Activated T-helper 1 cell treated with anti-CD3 and anti-CD28 coated beads, Interleukin-2, amount 50 U/mL, for 16 hours (primary cell): ENCODE measurements at regions not wholly inside any gene's neighbourhood (a gene's known extent, or its start where the extent isn't known, plus 50 kb on each side); places are given as distances from the start of the nearest gene placed in this dataset.

ENCODE experiments used
- DNase-seq, 2 donors: peaks; one replicate each; pipeline ENCODE4 v3.0.0-alpha.2; 2020; ENCODE audit warnings: low read depth in 1 of 2, low spot score in 1 of 2

DNA sequence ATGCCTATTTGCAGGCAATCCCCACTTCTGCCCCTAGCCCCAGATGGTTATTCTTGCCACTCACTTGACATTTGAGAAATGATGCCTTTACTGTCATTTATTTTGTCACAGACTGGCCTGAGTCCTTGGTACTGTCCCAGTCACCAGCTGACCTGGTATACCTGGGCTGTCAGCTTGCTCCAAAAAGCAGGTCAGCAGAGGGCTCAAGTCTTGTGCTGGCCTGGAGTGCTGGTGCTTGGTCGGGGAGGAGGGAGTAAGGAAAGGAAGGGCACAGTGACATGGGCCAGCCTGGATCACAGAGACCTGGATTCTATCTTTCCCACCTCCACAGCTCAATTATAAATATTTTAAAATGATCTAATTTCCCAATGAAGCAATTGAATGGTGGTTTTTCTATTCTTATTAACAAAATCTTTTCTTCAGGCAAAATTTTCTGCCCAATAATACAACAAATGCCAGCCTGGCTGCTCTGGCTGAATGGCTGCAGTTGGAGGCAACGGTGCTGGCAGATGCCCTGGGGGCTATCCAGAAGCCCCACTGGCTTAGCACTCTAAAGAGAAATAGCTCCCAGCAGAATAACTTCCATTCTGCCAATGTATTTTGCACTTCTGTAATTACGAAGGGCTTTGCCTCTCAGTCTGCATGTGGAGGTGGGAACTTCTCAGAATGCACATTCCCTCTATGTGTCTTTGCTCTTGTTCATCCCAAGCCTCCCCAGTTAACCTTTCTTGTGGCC is 160.6 kb downstream of the GADD45G start:
- DNase-seq: no peak

DNA sequence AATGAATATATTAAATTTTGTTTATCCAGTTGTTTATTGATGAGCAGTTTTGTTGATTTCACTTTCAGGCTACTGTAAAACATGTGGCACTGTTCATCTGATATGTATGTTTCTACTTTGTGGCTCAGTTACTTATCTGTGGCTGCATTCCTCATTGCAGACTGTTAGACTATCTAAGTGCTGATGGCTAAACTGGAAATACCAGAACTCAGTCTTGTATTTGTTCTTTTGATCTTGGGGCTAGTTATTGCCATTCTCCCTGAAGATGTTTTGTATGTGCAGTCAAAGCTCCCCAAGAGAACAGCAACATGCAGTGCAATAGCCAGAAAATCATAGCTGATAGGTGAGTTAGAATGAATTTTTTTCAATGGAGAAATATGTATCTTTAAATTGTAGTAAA is 162.2 kb downstream of the GADD45G start:
- DNase-seq: no peak

DNA sequence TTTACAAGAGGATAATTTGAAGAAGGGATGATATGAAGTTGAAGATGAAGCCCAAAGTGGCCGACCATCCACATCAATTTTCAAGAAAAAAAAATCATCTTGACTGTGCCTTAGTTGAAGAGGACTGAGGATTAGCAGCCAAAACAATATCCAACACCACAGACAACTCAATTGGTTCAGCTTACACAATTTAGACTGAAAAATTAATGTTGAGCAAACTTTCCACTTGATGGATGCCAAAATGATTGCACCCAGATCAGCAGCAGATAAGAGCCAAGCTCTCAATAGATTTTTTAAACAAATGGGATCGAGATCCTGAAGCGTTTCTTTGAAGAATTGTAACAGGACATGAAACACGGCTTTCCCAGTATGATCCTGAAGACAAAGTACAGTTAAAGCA is 163.2 kb downstream of the GADD45G start:
- no peak for DNase-seq

DNA sequence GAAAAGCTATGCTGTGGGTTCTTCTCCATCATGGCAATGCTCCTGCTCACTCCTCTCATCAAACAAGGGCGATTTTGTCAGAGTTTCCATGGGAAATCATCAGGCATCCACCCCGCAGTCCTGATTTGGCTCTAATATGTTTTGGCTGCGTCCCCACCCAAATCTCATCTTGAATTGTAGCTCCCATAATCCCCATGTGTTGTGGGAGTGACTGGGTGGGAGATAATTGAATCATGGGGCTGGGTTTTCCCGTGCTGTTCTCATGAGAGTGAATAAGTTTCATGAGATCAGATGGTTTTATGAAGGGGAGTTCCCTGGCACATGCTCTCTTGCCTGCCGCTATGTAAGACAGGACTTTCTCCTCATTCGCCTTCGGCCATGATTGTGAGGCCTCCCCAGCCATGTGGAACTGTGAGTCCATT is 163.8 kb downstream of the GADD45G start:
- no peak for DNase-seq

DNA sequence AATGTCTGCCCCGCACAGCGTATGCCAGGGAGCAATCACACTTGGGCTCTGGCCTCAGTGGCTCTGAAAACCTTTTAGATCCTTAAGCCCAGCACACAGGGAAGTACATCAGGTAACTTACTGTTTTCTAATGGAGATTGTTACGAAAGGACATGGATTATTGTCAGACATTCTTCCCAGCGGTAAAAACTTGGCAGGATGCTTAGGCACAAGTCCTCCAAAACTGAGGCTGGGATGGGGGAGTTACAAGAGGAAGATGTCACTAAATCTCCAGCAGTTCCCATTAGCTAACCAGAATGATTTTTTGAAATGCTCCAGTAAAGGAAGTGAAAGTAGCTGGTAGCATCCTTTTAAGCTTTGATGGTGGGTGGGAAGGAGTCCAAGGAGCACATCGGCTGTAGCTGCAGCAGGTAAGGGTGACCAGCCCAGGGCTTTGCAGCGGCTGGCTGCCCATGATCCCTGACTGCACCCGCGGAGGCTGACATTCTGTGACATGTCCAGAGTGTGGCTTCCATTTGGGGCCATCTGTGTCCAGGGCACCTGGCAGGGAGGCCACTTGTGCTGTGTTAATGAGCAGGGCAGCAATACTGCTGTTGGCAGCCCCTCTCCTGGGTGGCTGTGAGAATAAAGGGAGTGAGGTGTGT is 165.8 kb downstream of the GADD45G start:
- DNase-seq: no peak

DNA sequence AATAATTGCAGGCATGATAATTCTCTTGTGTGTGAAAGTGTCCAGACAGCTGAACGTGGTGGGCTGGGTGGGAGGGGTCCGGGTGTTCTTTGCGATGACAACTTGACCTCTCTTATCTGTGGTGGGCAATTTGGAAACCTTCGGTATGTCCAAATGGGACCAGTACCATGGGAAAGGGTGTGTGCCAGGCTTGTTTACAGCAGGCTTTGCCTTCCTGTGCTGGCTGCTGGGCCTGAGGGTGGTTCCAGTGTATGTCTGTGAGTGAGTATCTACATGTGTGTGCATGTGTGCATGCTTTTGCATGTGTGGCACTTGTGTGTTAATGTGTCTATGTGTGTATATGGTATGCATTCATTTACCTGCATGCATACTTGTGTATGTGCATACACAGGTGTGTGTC is 166.4 kb downstream of the GADD45G start:
- no peak for DNase-seq

DNA sequence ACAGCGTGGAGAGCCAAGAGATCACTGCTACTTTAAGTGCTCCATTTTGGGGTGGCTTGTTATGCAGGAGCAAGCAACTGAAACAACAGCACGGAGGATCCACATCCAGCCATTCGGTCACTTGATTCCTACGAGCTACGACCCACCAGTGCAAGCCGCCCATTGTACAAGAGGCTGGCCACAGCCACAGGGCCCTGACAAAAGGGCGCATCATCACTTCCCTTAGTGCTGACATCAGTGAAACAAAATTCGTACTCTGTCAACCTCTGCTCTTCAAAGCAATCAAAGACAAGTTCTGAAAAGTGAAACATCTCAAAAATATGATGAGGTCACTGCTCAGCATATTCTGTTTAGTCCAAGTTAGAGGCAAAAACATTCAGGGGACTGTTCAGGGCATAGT is 168.4 kb downstream of the GADD45G start:
- no peak for DNase-seq

DNA sequence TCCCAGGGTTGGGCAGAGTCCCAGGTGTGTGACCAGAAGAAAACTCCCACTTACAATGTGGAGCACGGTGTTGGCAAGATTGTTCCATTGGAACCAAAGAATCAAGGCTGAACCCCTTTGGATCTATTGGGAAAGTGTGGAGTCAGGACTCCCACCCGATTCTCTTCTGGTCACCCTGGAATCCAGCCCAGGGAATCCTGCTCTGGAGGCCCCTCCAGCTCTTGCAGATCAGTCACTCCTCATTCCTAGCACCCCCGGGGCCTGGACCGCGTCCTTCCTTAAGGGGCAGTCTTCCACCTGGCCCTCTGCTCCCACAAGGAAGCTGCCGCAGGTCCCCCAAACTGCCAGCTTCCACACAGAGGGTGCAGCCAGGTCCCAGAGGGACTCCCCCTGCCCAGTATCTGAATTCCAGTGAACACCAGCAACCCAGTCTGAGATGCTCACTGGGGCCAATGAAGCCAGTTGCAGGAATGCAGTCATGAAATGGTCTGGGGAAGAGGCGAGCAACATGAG is 170.1 kb downstream of the GADD45G start:
- no peak for DNase-seq

DNA sequence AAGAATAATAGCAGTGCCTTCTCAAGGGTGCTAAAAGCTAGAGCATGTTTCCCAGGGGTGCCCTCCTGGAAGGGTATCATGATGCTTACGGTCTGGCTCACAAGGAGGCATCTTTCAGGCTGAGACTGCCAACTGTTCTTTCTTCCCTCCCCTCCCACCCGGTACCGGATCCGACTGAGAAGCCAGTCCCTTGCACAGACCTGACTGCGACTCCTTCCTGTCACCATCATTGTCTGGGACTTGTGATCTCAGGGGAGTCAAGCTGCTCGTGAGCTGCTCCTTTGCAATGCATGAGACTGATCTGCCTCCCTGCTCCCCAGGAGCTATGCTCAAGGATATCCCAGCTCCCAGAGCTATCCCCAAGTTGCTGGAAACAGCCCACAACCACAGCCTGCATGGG is 170.8 kb downstream of the GADD45G start:
- DNase-seq: no peak

DNA sequence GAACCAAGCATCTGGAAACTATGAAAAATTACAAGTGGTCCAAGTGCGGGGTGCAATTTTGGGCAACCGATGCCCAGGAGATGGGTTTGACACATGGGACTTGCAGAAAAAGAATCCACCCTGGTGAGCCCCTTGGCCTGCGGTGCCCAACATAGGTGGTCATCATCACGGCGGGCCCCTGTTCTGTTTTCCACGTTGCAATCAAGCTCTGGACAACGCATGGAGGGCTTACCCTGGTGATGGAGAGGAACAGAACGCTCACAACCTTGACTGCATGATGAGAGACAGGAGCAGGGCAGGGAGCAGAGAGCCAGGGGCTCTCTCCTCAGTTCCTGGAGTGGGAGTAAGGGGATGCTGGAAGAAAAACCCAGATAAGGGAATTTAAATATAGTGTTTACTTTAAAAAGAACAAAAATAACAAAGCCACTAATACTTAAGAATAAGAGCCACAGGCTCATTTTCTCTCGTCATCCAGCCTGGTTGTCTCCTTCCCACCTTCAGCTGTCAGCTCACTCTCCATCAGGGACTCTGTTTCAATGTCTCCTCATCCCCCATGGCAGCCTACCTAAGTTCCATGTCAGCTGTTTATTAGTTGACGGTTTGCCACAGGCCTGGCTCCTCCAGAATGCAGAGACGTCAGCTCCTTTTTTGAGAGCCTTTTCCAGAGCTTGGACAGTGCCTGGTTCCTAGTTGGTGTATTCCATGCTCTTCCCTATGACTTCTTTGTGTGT is 172.1 kb downstream of the GADD45G start:
- DNase-seq: no peak

DNA sequence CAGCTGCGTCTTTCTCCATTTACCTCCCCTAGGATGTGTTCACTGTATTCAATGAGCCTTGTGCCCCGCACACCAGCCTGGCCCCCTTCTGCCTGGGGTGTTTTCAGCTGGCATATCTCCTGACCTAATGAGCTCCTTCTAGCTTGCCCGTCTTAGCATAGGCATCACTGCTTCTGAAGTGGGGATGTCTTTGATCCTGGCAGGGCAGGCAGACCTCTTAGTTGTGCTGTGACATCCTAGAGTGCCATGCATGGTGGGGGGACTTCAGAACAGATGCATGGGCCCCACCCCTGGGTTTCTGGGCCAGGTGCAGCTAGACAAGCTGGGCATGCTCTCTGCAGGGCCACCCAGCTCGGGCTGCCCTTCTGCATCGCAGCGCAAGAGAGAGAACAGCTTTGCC is 172.7 kb downstream of the GADD45G start:
- no peak for DNase-seq

DNA sequence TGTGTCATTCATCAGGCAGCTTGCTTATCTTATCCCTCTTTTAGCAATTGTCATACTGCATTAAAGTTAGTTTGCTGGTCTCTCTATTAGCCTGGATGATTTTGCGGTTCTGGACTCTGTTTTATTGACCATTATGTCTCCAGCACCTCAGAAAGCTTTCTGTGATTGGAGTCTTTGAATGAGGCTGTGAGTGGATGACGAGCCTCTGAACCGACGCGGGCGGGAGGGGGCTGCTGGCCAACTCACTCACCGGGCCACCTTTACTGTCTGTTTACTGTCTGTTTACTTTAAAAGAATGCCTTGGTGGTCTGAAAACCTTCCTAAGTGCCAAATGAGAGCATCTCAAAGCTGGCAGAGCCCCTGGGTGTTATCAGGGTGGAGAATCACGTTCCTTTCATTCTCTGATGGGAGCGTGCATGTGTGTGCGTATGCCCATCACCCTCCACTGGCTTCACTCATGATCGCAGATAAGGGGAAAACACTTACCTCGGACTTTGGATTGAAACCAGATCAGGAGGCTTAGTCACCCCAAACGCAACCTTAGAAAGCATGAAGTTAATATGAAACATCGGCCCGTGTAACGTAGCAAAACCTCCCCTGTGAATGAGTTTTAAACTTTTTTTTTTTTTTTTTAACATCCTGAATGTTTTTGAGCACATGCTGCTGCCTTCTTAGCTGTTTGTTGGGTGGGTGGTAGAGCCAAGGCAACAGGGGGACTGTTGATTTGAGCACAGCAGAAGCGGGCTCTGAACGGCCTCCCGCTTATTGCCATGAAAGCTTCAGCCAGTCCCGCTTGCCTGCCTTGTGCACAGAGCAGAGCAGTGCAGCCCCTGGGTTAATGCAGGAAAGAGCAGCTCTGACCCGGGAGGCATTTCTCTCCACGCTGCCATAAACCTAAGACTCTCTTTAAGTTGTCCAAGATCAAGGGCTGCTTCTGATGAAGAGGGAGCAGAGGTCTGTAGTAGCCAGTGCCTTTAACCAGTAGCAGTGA is 173.6 kb downstream of the GADD45G start:
- DNase-seq: no peak

DNA sequence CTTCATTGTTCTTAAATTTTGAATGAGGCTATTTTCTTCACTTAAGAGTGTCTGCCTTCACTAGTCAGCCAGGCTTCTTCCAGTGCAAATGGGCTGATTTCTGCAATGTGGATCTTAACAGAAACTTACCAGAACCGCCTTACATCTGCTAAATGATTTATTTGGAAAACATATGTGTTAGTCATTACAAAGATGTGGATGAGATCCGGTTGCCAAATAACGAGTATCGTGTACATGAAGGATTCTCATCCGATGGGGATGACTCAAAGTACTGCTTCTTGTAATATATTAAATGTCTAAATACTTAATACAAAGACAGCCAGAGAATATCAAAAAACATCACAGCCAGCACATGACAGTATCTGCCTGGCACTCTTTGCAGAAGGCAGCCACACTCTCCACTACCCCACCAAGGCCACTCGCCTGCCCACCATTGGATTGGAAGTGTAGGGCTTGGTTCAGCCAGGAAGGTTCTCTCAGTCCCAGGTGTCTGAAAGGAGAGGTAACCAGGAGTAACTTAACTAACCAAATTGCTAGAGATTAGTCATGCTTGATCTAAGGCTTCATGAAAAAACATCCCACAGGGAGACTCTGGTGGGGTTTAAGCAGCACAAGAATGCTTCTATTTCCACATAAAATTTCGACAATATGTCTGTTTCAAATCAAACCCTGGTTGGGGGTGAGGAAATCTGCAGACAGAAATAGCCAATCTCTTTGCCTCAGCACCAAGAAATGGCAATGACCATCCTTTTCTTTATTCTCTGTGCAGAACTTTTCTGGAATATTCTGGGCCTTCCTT is 174.8 kb downstream of the GADD45G start:
- DNase-seq: no peak

DNA sequence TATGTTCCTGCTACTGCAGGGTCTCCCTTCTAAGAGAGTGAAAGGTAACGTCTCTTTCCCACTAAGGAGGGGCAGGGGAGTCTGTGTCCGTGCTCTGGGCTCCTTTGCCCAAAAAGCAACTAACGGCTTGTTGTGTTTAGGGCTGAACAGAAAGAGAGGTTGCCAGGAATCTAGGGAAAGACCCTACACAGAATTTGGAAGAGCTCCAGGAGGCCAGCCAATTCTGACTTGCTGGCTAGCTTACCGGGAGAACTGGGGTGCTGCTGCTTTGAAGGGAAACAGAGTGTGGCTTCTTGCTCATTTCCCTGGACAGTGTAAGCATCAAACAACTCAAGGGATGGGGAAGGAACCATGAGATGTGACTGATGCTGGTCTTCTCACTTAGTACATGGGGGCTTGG is 176.1 kb downstream of the GADD45G start:
- DNase-seq: no peak

DNA sequence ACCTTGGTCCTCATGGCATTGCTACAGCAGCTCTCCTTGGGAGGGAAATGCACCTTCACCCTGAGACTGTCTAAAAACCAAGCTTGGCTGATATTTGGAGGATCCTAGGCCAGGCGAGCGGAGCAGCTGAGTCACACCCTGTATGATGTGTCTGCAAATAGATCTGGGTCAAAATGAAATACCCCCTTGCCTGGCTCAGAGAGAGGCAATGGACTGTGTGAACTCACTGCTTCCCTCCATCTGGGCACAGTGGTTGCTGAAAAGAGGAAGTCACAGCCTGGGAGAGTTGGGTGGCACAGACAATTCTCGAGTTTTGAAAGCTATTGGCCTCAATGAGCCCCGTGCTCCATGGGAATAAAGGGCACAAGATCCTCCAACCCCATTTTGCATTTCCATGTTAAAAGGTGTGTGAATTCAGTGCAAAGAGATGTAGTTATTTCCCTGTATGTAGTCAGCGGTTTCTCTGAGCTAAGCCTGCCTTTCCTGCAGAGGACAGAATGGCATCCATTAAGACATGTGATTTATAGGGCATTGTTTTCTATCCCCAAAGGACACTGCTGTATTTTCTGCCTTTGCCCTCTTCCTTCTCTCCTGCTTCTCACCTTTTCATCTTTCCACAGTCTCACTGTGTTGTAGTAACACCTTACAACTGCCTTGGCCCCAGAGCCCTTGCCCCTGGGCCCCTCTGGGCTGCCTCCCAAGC is 177.2 kb downstream of the GADD45G start:
- DNase-seq: no peak

DNA sequence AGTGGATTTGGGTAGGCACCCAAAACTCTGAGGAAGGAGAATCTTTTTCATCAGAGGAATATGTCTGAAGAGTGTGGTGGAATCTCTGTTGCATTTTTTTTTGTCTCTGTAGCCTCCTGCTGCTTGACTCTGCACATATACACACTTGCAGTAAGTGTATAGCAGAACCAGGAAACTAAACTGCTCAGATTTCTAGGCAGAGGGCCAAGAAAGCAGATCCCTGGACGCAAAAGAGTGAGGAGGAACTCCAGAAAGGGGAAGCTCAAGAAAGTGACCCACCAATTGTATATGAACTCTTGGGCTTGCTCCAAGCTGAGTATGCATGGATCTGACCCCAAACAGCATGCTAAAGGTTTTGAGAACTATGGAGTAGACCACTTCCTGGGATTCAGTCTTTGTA is 181.8 kb downstream of the GADD45G start:
- DNase-seq: no peak

DNA sequence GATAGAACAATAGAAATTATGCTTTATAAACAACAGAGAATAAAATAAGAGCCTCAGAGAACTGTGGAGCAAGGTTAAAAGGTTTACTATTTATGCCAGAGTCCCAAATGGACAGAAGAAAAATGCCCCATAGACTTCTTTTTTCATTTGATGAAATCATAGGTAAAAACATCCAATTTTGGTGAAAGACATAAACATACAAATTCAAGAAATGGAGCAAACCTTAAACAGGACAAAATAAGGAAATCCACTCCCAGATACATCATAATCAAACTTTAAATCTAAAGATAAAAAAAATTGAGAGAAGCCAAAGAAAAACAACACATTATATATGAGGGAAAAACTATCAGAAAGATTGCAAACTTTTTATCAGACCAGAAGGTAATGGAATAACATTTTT is 182.8 kb downstream of the GADD45G start:
- no peak for DNase-seq

DNA sequence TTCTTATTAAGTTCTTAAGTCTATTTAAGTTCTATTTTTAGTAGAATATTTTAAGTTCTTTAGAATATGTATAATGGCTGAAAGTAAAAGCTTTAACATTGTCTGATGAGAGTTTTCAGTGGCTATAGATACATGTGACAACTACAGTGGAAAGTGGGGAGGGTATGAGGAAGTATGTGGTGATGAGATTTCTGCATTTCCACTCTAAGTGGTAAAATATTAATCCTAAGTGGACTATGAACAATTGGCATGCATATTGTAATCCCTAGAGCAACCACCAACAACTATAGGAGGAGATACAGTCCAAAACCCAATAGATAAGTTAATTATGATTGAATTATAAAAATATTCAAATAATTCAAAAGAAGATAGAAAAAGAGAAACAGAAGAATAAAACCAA is 183.6 kb downstream of the GADD45G start:
- DNase-seq: no peak

DNA sequence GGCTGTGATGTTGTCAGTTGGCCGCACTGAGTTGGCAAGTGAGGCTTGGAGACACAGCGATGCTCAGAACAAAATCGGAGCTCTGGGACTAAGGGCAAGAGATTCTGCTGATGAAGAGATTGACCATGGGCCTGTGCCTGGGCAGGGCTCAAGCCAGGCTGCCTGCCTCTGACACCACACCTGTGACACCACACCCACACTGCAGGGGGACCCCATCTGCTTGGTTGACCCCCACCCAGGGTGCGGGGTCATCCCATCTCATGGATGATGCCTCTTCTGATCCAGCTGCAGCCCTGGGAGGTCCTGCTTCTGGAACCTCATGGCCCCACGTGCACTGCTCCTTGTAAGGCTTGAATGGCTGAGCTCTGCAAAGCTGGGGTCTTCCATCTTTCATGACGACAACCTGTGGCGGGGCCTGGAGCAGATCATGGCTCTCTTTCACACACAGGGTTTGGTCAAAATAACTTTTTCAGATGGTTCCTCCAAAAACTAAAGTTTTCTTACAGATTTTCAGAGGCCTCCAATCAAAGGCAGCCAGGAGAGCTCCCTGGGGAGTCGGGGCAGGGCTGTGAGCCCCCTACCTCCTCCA is 185.2 kb downstream of the GADD45G start:
- no peak for DNase-seq
